GM13977 (cell line): ENCODE measurements at regions not wholly inside any gene's neighbourhood (a gene's known extent, or its start where the extent isn't known, plus 50 kb on each side); places are given as distances from the start of the nearest gene placed in this dataset.

Experiments
- DNase-seq: peaks from one replicate; pipeline ENCODE4 v3.0.0; 2012; ENCODE audit warnings: low spot score
- in situ Hi-C: fragments of 300-500 bp; cut with MboI; formaldehyde crosslinking; loops from one replicate; pipeline ENCODE4 v1.12.0; 2022; ENCODE audit warnings: low sequenced_read_pairs, low pct_unique_long_range_greater_than_20kb, mixed read lengths, inconsistent platforms; ENCODE audit not compliant: unreplicated experiment
- TF ChIP-seq, protein P1 (sequence below): IDR thresholded peaks from 2 replicates; pipeline ENCODE4 v1.5.1; 2012; ENCODE audit warnings: mild to moderate bottlenecking, control low read depth; ENCODE audit not compliant: insufficient read depth; ENCODE audit errors: extremely low read depth, missing control alignments

DNA sequence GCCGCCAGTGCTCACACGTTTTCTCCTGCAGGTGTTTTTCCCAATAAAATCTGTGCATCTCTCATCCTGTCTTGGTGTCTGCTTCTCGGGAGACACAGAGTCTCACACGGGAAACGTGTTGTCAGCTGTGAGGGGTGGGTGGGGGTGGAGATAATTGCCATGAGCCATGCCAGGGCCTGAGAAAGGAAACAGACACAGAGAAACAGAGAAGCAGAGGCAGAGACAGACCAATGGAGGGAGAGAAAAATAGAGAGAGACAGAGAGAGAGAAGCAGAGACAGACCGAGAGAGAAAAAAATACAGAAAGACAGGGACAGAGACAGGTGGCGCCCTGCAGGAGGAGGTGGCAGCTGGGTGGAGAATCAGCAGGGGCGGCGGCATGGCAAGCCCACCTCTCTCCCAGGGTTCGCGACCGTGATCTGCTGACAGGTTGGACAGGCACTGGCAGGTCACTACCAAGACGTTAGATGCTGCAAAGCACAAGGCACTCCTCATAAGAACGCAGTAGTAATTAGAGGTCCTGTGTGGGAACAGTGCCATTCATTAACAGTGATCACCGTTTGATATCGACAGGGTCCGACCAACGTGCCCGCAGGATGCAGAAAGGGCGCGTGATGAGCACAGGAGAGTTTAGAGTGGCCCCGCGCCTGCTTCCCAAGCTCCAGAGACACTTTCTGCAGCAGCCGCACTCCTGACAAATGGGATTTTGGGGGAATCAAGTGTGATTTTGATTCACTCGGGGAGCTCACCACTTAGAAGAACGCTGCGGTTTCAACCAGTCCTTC is 70.5 kb upstream of the INSIG1 start:
- no peak for DNase-seq
- TF ChIP-seq, protein P1, sequence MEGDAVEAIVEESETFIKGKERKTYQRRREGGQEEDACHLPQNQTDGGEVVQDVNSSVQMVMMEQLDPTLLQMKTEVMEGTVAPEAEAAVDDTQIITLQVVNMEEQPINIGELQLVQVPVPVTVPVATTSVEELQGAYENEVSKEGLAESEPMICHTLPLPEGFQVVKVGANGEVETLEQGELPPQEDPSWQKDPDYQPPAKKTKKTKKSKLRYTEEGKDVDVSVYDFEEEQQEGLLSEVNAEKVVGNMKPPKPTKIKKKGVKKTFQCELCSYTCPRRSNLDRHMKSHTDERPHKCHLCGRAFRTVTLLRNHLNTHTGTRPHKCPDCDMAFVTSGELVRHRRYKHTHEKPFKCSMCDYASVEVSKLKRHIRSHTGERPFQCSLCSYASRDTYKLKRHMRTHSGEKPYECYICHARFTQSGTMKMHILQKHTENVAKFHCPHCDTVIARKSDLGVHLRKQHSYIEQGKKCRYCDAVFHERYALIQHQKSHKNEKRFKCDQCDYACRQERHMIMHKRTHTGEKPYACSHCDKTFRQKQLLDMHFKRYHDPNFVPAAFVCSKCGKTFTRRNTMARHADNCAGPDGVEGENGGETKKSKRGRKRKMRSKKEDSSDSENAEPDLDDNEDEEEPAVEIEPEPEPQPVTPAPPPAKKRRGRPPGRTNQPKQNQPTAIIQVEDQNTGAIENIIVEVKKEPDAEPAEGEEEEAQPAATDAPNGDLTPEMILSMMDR = no peak
- in situ Hi-C loops = no loop called here

DNA sequence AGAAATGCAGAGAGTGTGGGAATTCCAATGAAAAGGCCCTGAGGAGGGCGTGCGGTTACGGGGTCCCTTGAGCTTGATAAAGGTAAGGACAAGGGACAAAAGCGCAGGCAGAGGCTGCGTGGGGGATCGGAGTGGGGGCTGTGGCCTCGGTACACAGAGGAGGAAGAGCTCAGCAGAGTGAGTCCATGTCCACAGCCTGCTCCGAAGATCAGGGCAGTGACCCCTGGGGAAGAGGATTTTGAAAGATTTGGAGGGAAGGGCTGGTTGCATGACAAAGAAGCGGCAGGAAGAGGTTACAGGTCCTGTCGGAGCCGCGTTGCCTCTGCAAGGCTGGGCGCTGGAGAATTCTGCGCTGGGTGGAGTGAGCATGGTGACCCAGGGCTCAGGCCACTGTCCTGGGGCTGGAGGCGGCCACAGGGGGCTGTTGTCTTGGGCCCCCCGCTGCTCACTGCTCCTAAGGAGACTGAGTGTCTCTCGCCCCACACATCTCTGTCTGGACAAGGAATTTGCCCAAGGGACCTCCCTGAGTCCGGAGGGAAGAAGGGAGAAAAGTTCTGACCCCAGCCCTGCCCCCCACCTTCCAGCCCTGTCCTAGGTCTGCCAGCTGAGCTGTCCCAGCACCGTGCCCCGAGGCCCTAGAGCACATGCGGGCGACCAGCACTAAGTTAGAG is 69.8 kb upstream of the INSIG1 start:
- in situ Hi-C loops = no loop called here
- TF ChIP-seq, protein P1 = no peak
- no peak for DNase-seq

DNA sequence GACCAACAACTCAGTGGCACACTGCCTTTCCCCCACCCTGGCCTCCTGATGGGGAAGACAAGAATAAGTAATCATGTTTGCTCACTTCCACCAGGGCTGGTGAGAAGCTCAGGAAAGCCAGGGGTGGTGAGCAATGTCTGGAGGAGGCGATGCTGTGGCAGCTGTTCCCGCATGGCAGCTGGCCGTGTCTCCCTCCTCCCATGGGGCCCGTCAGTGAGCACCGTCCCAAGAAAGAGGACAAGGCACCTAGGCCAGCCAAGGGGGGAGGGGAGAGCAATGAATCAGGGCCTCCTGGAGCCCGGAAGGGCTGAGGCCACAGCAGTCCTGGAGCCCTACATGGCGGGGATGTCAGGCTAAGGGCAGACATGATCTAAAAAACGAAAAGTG is 69.2 kb upstream of the INSIG1 start:
- DNase-seq = no peak
- TF ChIP-seq, protein P1 = no peak
- in situ Hi-C loops = no loop called here

DNA sequence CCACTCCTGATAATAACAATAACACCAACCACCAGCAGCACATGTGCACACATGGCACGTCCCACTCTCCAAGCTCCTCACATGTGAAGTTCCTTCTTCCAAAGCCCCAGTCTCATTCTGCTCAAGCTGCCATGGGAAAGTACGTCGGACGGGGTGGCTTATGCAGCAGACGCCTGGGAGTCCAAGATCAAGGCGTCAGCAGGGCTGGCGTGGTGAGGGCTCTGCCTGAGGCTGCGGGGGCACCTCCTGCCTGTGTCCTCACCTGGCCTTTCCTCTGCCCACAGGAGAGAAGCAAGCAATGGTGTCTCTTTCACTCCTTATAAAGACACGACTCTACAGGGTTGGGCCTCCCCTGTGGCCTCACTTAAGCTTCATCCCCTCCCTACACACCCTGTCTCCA is 68.8 kb upstream of the INSIG1 start:
- TF ChIP-seq, protein P1 = no peak
- DNase-seq = no peak
- in situ Hi-C loops = no loop called here

DNA sequence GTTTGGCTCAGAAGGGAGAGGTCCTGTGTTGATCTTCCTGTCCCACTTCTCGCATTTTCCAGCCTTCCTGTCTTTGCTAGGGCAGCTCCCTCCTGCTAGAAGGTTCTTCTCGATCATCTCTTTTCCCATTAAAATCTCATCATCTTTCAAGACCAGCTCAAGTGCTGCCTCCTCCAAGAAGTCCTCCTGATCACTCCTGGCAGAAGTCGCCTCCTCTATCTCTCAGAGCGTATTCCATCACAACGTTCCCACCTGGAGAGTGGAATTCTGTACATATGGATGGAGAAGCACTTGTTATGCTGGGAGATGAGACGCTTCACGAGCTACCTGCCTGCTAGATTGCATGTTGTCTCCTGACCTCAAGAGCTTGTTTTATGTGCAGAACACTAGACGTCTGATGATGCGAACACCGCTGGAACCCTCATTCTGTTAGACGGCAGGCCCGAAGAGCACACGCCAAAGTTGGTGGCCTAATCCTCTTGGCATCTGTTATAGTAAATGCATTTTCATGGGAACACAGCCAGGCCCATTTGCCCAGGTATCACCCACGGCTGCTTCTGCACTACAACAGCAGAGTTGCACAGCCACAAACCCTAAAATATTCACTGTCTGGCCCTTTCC is 68.0 kb upstream of the INSIG1 start:
- TF ChIP-seq, protein P1 = no peak
- in situ Hi-C loops = no loop called here
- DNase-seq = no peak

DNA sequence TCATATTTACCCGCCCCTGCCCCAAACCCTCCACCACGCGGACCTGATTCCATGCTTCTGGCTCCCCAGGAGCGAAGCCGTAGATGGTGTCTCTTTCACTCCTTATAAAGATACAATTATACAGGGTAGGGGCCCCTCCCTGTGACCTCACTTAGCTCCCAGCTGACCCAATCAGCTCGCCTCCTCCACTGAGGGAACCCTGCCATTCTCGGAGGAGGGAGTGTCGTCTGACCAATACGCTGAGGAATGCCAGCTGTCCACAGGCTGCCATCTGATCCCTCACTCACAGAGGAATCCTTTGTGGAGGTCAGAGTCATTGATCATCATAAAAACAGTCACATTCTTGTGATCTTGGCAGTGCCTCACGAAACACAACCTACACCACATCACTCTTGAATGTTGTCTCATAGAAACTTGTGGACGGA is 67.5 kb upstream of the INSIG1 start:
- TF ChIP-seq, protein P1 = no peak
- no peak for DNase-seq
- in situ Hi-C loops = no loop called here
